Lung (tissue), 11 donors: ENCODE measurements at regions not wholly inside any gene's neighbourhood (a gene's known extent, or its start where the extent isn't known, plus 50 kb on each side); places are given as distances from the start of the nearest gene placed in this dataset.

Source experiments
- ATAC-seq: fragments of 200-7000 bp; cut with Tn5 transposase; one replicate; pipeline ENCODE4 v1.9.1; 2020; ENCODE audit warnings: moderate number of reproducible peaks; ENCODE audit not compliant: insufficient read depth, low FRiP score
- DNase-seq, 3 donors: peaks; one replicate each; pipeline ENCODE4 v3.0.0-alpha.2; 2013 to 2017
- H3K27ac ChIP-seq, 2 donors: one replicate each; pipeline ENCODE4 v1.5.1; 2013; ENCODE audit warnings: mild to moderate bottlenecking in 2 of 2, moderate library complexity in 2 of 2, control low read depth in 1 of 2, inconsistent platforms in 1 of 2, low read depth in 1 of 2, low read length in 1 of 2
- H3K27me3 ChIP-seq, 3 donors: one replicate each; pipeline ENCODE4 v1.5.1; 2013; ENCODE audit warnings: low read length in 2 of 3; ENCODE audit not compliant: control insufficient read depth in 3 of 3, insufficient read depth in 3 of 3
- H3K36me3 ChIP-seq, 4 donors: one replicate each; pipeline ENCODE4 v1.5.1; 2013; ENCODE audit warnings: low read length in 4 of 4, mild to moderate bottlenecking in 1 of 4, moderate library complexity in 1 of 4; ENCODE audit not compliant: control insufficient read depth in 4 of 4, insufficient read depth in 4 of 4
- H3K4me1 ChIP-seq, 5 donors: one replicate each; pipeline ENCODE4 v1.5.1; 2013; ENCODE audit warnings: low read length in 5 of 5, mild to moderate bottlenecking in 2 of 5, moderate library complexity in 1 of 5; ENCODE audit not compliant: control insufficient read depth in 5 of 5, insufficient read depth in 5 of 5
- H3K4me3 ChIP-seq: one replicate; pipeline ENCODE4 v1.5.1; 2013; ENCODE audit warnings: mild to moderate bottlenecking, control low read depth, moderate library complexity
- H3K9ac ChIP-seq, 2 donors: one replicate each; pipeline ENCODE4 v1.5.1; 2013; ENCODE audit warnings: low read length in 2 of 2, control low read depth in 1 of 2; ENCODE audit not compliant: insufficient read depth in 1 of 2
- H3K9me3 ChIP-seq, 4 donors: one replicate each; pipeline ENCODE4 v1.5.1; 2013; ENCODE audit warnings: low read length in 3 of 4, mild to moderate bottlenecking in 1 of 4, moderate library complexity in 1 of 4; ENCODE audit not compliant: control insufficient read depth in 4 of 4, insufficient read depth in 3 of 4
- WGBS, 2 donors: extraction: QIAGEN DNeasy Blood & Tissue Kit; methylation state at CpG; one replicate each; pipeline ENCODE4 v1.1.7; 2013; 5-methylcytosine and 5-hydroxymethylcytosine counted together
- TF ChIP-seq, protein P1 (sequence below): IDR thresholded peaks from 2 replicates; pipeline ENCODE4 v1.5.1; 2012; ENCODE audit warnings: mild to moderate bottlenecking; ENCODE audit errors: control extremely low read depth, extremely low read depth
- donor health status: control.
- donor health status: control.
- donor health status: Bipolar disorder and iron deficiency.
- donor health status: healthy.
- donor health status: DM: yes; HTN: yes; CAD: no.

DNA sequence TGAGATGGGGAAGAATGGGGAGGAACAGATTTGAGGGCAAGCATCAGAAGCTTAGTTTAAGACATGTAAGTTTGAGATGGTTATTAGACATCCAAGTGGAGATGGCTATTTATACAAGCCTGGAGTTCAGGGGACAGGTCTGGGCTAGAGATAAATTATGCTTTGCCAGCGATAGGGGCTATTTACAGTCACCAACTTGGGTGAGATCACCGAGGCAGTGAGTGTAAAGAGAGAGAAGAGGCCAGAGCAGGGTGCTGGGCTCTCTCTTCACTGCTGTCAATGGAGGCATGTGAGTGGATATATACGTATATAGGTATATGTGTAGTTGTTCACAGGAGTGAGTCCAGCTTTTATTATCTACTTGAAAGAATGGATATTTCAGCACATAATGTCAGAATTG lies 81.0 kb downstream of the QPCT start:
- no peak overlapping the region for H3K4me3 ChIP-seq
- ATAC-seq (no peak), DNase-seq (no peak)
- TF ChIP-seq, protein P1, sequence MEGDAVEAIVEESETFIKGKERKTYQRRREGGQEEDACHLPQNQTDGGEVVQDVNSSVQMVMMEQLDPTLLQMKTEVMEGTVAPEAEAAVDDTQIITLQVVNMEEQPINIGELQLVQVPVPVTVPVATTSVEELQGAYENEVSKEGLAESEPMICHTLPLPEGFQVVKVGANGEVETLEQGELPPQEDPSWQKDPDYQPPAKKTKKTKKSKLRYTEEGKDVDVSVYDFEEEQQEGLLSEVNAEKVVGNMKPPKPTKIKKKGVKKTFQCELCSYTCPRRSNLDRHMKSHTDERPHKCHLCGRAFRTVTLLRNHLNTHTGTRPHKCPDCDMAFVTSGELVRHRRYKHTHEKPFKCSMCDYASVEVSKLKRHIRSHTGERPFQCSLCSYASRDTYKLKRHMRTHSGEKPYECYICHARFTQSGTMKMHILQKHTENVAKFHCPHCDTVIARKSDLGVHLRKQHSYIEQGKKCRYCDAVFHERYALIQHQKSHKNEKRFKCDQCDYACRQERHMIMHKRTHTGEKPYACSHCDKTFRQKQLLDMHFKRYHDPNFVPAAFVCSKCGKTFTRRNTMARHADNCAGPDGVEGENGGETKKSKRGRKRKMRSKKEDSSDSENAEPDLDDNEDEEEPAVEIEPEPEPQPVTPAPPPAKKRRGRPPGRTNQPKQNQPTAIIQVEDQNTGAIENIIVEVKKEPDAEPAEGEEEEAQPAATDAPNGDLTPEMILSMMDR, result no peak
- H3K9me3 ChIP-seq, result no peaks in the 10 kb centered on the region
- H3K36me3 ChIP-seq, result no peaks in the 10 kb centered on the region
- 96 to 99% methylated on average over 3 of the region's 3 CpGs for WGBS, 2 donors
- no peak overlapping the region for H3K27ac ChIP-seq
- peaks cover 0 to 3% (median 0%) of the 10 kb centered on the region in 5 donors for H3K4me1 ChIP-seq
- H3K9ac ChIP-seq, result no peak overlapping the region
- no peaks in the 10 kb centered on the region for H3K27me3 ChIP-seq

DNA sequence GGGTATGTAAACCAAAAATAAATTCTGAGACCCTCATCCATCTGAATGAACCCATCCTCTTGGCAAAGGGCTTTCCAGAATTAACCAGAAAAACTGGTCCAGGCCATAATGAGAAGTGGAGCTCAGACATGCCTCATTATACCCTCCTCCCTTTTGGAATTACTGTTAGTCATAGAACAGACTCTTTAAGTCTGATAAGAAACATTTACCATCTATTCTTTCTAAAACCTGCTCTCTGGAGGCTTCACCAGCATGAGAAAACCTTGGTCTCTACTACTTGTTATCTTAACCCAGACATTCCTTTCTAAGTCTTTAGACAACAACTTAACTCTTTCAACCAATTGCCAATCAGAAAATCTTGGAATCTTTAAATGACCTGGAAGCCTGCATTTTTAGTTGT lies 82.8 kb downstream of the QPCT start:
- Histone ChIP-seq H3K4me1 (peaks cover 0 to 3% (median 0%) of the 10 kb centered on the region in 5 donors), H3K4me3 (no peak overlapping the region), H3K36me3 (no peaks in the 10 kb centered on the region), H3K9ac (no peak overlapping the region), H3K9me3 (no peaks in the 10 kb centered on the region), H3K27ac (no peak overlapping the region), H3K27me3 (no peaks in the 10 kb centered on the region)
- ATAC-seq (no peak), DNase-seq (no peak)
- TF ChIP-seq, protein P1, result no peak

DNA sequence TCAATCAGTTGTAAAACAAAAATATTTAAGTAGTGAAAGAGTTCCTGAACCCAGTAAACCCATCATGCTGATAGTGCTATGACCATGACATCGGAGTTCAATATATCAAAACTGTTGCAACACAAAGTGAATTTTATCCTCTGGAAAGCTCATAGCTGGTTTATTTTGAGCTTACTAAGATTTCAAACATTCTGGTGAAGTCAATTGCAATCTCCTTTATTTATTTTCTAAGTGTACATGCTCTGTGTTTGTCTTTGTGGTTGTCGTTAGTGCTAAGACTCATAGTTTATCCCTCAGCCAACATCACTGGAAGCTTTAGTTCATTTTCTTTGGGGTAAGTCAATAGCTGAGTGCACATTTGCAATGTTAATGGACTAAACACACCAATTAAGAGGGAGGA lies 91.9 kb downstream of the QPCT start:
- H3K4me3 ChIP-seq, result no peak overlapping the region
- ATAC-seq, result no peak
- no peak for DNase-seq
- WGBS, 2 donors, result 86 to 90% methylated on average over 2 of the region's 2 CpGs
- no peak overlapping the region for H3K27ac ChIP-seq
- no peak overlapping the region for H3K9ac ChIP-seq
- no peaks in the 10 kb centered on the region for H3K4me1 ChIP-seq
- TF ChIP-seq, protein P1, result no peak
- H3K27me3 ChIP-seq, result no peaks in the 10 kb centered on the region
- H3K36me3 ChIP-seq, result no peaks in the 10 kb centered on the region
- H3K9me3 ChIP-seq, result no peaks in the 10 kb centered on the region

DNA sequence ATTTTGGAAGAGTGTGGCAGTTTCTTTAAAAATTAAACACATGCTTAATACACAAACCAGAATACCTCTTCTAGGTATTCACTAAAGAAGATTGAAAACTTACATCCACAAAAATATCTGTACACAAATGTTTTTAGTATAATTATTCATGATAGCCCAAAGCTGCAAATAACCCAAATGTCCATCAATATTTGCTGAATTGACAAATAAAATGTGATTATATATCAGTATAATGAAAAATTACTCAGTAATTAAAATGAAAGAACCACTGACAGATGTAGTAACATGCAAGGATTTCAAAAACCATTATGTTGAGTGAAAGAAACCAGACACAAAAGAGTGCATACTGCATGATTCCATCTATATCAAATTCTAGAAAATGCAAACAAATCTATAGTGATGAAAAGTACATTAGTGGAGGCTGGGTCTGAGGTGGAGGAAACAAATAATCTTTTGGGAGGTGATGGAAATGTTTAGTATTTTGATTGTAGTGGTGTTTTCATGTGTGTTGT lies 94.8 kb downstream of the QPCT start:
- H3K36me3 ChIP-seq, result no peaks in the 10 kb centered on the region
- no peaks in the 10 kb centered on the region for H3K9me3 ChIP-seq
- no peak for DNase-seq
- no peak overlapping the region for H3K9ac ChIP-seq
- TF ChIP-seq, protein P1, result no peak
- no peak for ATAC-seq
- H3K4me1 ChIP-seq, result no peaks in the 10 kb centered on the region
- no peaks in the 10 kb centered on the region for H3K27me3 ChIP-seq
- no peak overlapping the region for H3K4me3 ChIP-seq
- no peak overlapping the region for H3K27ac ChIP-seq
